ENCODE measurements at regions not wholly inside any gene's neighbourhood (a gene's known extent, or its start where the extent isn't known, plus 50 kb on each side); places are given as distances from the start of the nearest gene placed in this dataset.

DNA sequence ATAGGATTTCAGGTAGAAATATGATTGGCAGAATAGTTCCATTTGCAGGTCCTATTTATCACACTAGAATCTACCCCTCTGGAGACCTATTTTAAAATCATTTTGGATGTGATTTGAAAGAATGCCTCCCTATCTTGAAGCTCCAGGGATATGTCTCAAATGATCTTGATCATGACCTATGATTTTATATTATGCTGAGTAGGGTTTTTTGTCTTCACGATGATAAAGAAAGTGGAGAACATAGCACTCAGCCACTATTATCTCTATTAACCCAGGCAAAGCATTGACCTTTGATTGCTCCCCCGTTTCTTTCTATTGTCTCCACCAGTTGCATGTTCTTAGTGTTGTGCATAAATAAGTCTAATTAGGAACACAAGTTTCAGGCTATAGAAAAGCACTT is 307.9 kb downstream of the BLID start:
- Mint-ChIP-seq H3K36me3 (peaks cover 2% of the 10 kb centered on the region), H3K27ac (no peak overlapping the region), H3K4me1 (peaks cover 2% of the 10 kb centered on the region), H3K27me3 (ENCODE audit: insufficient read depth, low read depth) (no peaks in the 10 kb centered on the region), H3K9me3 (peaks cover 16% of the 10 kb centered on the region), H3K4me3 (no peak overlapping the region)
- no peaks in the 10 kb centered on the region for H3F3A ChIP-seq (ENCODE audit: low read depth)
- H3K4me2 ChIP-seq, result no peak overlapping the region
- H3K27me3 ChIP-seq, result no peaks in the 10 kb centered on the region
- peak overlapping the region; percentile 28 for H2AFZ ChIP-seq (replicated peaks)
- no peak overlapping the region for H3K27ac ChIP-seq
- no peaks in the 10 kb centered on the region for H3K79me2 ChIP-seq (ENCODE audit: low read depth)
- TF ChIP-seq EZH2 (IDR thresholded peaks at IDR 0.05) (no peak), EZH2phosphoT487 (IDR thresholded peaks at IDR 0.05) (no peak)
- TF ChIP-seq, protein P1, sequence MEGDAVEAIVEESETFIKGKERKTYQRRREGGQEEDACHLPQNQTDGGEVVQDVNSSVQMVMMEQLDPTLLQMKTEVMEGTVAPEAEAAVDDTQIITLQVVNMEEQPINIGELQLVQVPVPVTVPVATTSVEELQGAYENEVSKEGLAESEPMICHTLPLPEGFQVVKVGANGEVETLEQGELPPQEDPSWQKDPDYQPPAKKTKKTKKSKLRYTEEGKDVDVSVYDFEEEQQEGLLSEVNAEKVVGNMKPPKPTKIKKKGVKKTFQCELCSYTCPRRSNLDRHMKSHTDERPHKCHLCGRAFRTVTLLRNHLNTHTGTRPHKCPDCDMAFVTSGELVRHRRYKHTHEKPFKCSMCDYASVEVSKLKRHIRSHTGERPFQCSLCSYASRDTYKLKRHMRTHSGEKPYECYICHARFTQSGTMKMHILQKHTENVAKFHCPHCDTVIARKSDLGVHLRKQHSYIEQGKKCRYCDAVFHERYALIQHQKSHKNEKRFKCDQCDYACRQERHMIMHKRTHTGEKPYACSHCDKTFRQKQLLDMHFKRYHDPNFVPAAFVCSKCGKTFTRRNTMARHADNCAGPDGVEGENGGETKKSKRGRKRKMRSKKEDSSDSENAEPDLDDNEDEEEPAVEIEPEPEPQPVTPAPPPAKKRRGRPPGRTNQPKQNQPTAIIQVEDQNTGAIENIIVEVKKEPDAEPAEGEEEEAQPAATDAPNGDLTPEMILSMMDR (IDR thresholded peaks at IDR 0.05), result no peak
- H4K20me1 ChIP-seq (ENCODE audit: low read depth), result no peaks in the 10 kb centered on the region
- DNase-seq (ENCODE audit: low spot score), result no peak
- peaks cover 13% of the 10 kb centered on the region for H3K4me1 ChIP-seq
- H3K36me3 ChIP-seq, result no peaks in the 10 kb centered on the region
- H3K9me3 ChIP-seq (ENCODE audit: low read depth), result peaks cover 5% of the 10 kb centered on the region
- H3K4me3 ChIP-seq, result no peak overlapping the region
- H3K9ac ChIP-seq, result no peak overlapping the region

GRCh38 chr11:121807051-121807450 is 309.0 kb downstream of the BLID start:
- peaks cover 2% of the 10 kb centered on the region for H3K36me3 Mint-ChIP-seq
- H2AFZ ChIP-seq (replicated peaks), result no peak overlapping the region
- H3K9me3 Mint-ChIP-seq, result peaks cover 8% of the 10 kb centered on the region
- TF ChIP-seq EZH2phosphoT487 (IDR thresholded peaks at IDR 0.05) (no peak), EZH2 (IDR thresholded peaks at IDR 0.05) (no peak)
- TF ChIP-seq, protein P1 (IDR thresholded peaks at IDR 0.05), result no peak
- no peaks in the 10 kb centered on the region for H3K79me2 ChIP-seq (ENCODE audit: low read depth)
- H3K9me3 ChIP-seq (ENCODE audit: low read depth), result peaks cover 5% of the 10 kb centered on the region
- H3K4me1 ChIP-seq, result peaks cover 24% of the 10 kb centered on the region
- H3K4me2 ChIP-seq, result no peak overlapping the region
- no peaks in the 10 kb centered on the region for H3K36me3 ChIP-seq
- H3K27me3 ChIP-seq, result no peaks in the 10 kb centered on the region
- H4K20me1 ChIP-seq (ENCODE audit: low read depth), result no peaks in the 10 kb centered on the region
- no peak overlapping the region for H3K4me3 Mint-ChIP-seq
- H3F3A ChIP-seq (ENCODE audit: low read depth), result peaks cover 9% of the 10 kb centered on the region
- no peak overlapping the region for H3K27ac ChIP-seq
- peaks cover 11% of the 10 kb centered on the region for H3K4me1 Mint-ChIP-seq
- no peak for DNase-seq (ENCODE audit: low spot score)
- no peaks in the 10 kb centered on the region for H3K27me3 Mint-ChIP-seq (ENCODE audit: insufficient read depth, low read depth)
- no peak overlapping the region for H3K27ac Mint-ChIP-seq
- no peak overlapping the region for H3K4me3 ChIP-seq
- no peak overlapping the region for H3K9ac ChIP-seq

- Histone ChIP-seq H4K20me1 (ENCODE audit: low read depth) (no peaks in the 10 kb centered on the region), H3K27ac (no peak overlapping the region), H3K79me2 (ENCODE audit: low read depth) (no peaks in the 10 kb centered on the region), H2AFZ (replicated peaks) (no peak overlapping the region), H3K27me3 (no peaks in the 10 kb centered on the region), H3K4me3 (no peak overlapping the region), H3K9me3 (ENCODE audit: low read depth) (no peaks in the 10 kb centered on the region), H3K36me3 (no peaks in the 10 kb centered on the region), H3K9ac (no peak overlapping the region), H3F3A (ENCODE audit: low read depth) (peaks cover 33% of the 10 kb centered on the region), H3K4me1 (peaks cover 33% of the 10 kb centered on the region), H3K4me2 (peak overlapping the region; percentile 77)
- Mint-ChIP-seq H3K27me3 (ENCODE audit: insufficient read depth, low read depth) (no peaks in the 10 kb centered on the region), H3K4me3 (no peak overlapping the region), H3K27ac (no peak overlapping the region), H3K9me3 (peaks cover 5% of the 10 kb centered on the region), H3K4me1 (peaks cover 32% of the 10 kb centered on the region), H3K36me3 (no peaks in the 10 kb centered on the region)
- TF ChIP-seq EZH2phosphoT487 (IDR thresholded peaks at IDR 0.05), result no peak
- TF ChIP-seq, protein P1 (IDR thresholded peaks at IDR 0.05), result no peak
- TF ChIP-seq EZH2 (IDR thresholded peaks at IDR 0.05), result no peak
- peak; percentile 43 for DNase-seq (ENCODE audit: low spot score)
These were observed 313.5 kb downstream of the BLID start for GRCh38 chr11:121802542-121802941.
